Panc1 (cell line): ENCODE measurements at regions not wholly inside any gene's neighbourhood (a gene's known extent, or its start where the extent isn't known, plus 50 kb on each side); places are given as distances from the start of the nearest gene placed in this dataset.

ENCODE experiments used
- POLR2AphosphoS5 ChIP-seq: IDR thresholded peaks from 2 replicates; pipeline ENCODE4 v1.6.1; 2012; ENCODE audit warnings: mild to moderate bottlenecking, low read depth, low read length, moderate library complexity
- TF ChIP-seq, protein P1 (sequence below), 2 experiments: IDR thresholded peaks; 2 replicates each; pipeline ENCODE4 v1.6.1; 2011 to 2012; ENCODE audit warnings: low read depth in 2 of 2, control low read depth in 1 of 2, low read length in 1 of 2, mild to moderate bottlenecking in 1 of 2, moderate library complexity in 1 of 2; ENCODE audit not compliant: insufficient read depth in 1 of 2
- TF ChIP-seq, protein P2 (sequence below): fragments of 450-650 bp; IDR thresholded peaks from 2 replicates; pipeline ENCODE4 v1.5.1; 2017; ENCODE audit warnings: mild to moderate bottlenecking

DNA sequence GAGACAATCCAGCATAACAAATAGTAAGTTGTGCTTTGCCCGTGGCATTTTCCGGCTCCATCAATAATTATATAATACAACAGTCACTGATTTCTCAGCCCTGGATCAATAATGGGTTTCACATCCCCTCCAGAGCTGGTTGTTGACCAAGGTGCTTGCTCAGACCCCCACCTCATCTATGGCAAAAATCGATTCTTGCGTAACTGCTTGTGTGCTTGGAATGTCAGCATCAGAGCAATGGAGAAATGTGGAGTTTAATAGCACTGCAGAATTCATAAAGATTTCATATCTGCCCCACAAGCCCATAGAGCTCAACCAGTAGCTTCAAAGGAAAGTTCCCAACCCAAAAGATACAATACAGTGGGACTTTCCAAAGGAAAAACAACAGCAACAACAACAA, 1098.5 kb downstream of the IGSF11 start:
- TF ChIP-seq, protein P1, sequence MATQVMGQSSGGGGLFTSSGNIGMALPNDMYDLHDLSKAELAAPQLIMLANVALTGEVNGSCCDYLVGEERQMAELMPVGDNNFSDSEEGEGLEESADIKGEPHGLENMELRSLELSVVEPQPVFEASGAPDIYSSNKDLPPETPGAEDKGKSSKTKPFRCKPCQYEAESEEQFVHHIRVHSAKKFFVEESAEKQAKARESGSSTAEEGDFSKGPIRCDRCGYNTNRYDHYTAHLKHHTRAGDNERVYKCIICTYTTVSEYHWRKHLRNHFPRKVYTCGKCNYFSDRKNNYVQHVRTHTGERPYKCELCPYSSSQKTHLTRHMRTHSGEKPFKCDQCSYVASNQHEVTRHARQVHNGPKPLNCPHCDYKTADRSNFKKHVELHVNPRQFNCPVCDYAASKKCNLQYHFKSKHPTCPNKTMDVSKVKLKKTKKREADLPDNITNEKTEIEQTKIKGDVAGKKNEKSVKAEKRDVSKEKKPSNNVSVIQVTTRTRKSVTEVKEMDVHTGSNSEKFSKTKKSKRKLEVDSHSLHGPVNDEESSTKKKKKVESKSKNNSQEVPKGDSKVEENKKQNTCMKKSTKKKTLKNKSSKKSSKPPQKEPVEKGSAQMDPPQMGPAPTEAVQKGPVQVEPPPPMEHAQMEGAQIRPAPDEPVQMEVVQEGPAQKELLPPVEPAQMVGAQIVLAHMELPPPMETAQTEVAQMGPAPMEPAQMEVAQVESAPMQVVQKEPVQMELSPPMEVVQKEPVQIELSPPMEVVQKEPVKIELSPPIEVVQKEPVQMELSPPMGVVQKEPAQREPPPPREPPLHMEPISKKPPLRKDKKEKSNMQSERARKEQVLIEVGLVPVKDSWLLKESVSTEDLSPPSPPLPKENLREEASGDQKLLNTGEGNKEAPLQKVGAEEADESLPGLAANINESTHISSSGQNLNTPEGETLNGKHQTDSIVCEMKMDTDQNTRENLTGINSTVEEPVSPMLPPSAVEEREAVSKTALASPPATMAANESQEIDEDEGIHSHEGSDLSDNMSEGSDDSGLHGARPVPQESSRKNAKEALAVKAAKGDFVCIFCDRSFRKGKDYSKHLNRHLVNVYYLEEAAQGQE (IDR thresholded peaks at IDR 0.05; ENCODE audit: insufficient read depth in 1 of 2, low read depth in 2 of 2, low read length in 1 of 2): no peak
- TF ChIP-seq, protein P2, sequence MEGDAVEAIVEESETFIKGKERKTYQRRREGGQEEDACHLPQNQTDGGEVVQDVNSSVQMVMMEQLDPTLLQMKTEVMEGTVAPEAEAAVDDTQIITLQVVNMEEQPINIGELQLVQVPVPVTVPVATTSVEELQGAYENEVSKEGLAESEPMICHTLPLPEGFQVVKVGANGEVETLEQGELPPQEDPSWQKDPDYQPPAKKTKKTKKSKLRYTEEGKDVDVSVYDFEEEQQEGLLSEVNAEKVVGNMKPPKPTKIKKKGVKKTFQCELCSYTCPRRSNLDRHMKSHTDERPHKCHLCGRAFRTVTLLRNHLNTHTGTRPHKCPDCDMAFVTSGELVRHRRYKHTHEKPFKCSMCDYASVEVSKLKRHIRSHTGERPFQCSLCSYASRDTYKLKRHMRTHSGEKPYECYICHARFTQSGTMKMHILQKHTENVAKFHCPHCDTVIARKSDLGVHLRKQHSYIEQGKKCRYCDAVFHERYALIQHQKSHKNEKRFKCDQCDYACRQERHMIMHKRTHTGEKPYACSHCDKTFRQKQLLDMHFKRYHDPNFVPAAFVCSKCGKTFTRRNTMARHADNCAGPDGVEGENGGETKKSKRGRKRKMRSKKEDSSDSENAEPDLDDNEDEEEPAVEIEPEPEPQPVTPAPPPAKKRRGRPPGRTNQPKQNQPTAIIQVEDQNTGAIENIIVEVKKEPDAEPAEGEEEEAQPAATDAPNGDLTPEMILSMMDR: no peak
- TF ChIP-seq POLR2AphosphoS5: no peak
